Small intestine (tissue), 7 donors: ENCODE measurements at regions not wholly inside any gene's neighbourhood (a gene's known extent, or its start where the extent isn't known, plus 50 kb on each side); places are given as distances from the start of the nearest gene placed in this dataset.

ENCODE experiments used
- DNase-seq, 2 donors: peaks; one replicate each; pipeline versions ENCODE4 v3.0.0 to v3.0.0-alpha.2; 2013
- FAIRE-seq: peaks from 2 replicates; lab custom pipeline; 2012; peaks lifted over from hg19 to GRCh38; lab: Jason Lieb, UNC
- H3K27ac ChIP-seq, 3 donors: one replicate each; pipeline ENCODE4 v1.5.1; 2013; ENCODE audit warnings: low read length in 2 of 3, mild to moderate bottlenecking in 2 of 3, control low read depth in 1 of 3, inconsistent platforms in 1 of 3, low read depth in 1 of 3, moderate library complexity in 1 of 3
- H3K27me3 ChIP-seq, 3 donors: one replicate each; pipeline ENCODE4 v1.6.1; 2013; ENCODE audit warnings: low read length in 3 of 3, inconsistent platforms in 1 of 3; ENCODE audit not compliant: control insufficient read depth in 3 of 3, insufficient read depth in 3 of 3
- H3K36me3 ChIP-seq, 3 donors: one replicate each; pipeline ENCODE4 v1.6.1; 2013; ENCODE audit warnings: low read length in 3 of 3, inconsistent platforms in 1 of 3, low read depth in 1 of 3, mild to moderate bottlenecking in 1 of 3, moderate library complexity in 1 of 3; ENCODE audit not compliant: control insufficient read depth in 3 of 3, insufficient read depth in 2 of 3
- H3K4me1 ChIP-seq, 3 donors: one replicate each; pipeline ENCODE4 v1.6.1; 2013; ENCODE audit warnings: low read length in 2 of 3, inconsistent platforms in 1 of 3, low read depth in 1 of 3, mild to moderate bottlenecking in 1 of 3, moderate library complexity in 1 of 3; ENCODE audit not compliant: control insufficient read depth in 3 of 3, insufficient read depth in 2 of 3
- H3K4me3 ChIP-seq, 3 donors: one replicate each; pipeline ENCODE4 v1.5.1; 2013; ENCODE audit warnings: low read length in 3 of 3, control low read depth in 1 of 3, inconsistent platforms in 1 of 3, low read depth in 1 of 3, mild to moderate bottlenecking in 1 of 3, moderate library complexity in 1 of 3
- H3K9me3 ChIP-seq, 2 donors: one replicate each; pipeline ENCODE4 v1.6.1; 2013; ENCODE audit warnings: low read depth in 1 of 2, low read length in 1 of 2; ENCODE audit not compliant: control insufficient read depth in 2 of 2, insufficient read depth in 1 of 2
- WGBS, 3 donors: extraction: QIAGEN DNeasy Blood & Tissue Kit; methylation state at CpG; one replicate each; pipeline ENCODE4 v1.1.7; 2013; 5-methylcytosine and 5-hydroxymethylcytosine counted together
- donor health status: healthy with polysubstance abuse.
- donor health status: control.
- donor health status: control.
- donor health status: Bipolar disorder and iron deficiency.
- donor health status: healthy.

- WGBS, 3 donors: 88 to 94% (median 94%) methylated on average over 4 of the region's 4 CpGs
- Histone ChIP-seq H3K27ac (no peak overlapping the region), H3K9me3 (no peaks in the 10 kb centered on the region), H3K27me3 (no peaks in the 10 kb centered on the region), H3K4me3 (no peak overlapping the region), H3K36me3 (no peaks in the 10 kb centered on the region), H3K4me1 (no peaks in the 10 kb centered on the region)
- DNase-seq (no peak), FAIRE-seq (no peak)
Observed at GRCh38 chr17:72315122-72315913, 194.5 kb downstream of the SOX9 start.

- WGBS, 3 donors: 72 to 87% (median 85%) methylated on average over 5 of the region's 5 CpGs
- no peaks in the 10 kb centered on the region for H3K4me1 ChIP-seq
- no peak for FAIRE-seq
Observed at GRCh38 chr17:72318131-72318530, 197.3 kb downstream of the SOX9 start.

GRCh38 chr17:72321896-72322295 is 201.1 kb downstream of the SOX9 start:
- no peak for FAIRE-seq
- no peak for DNase-seq
- Histone ChIP-seq H3K9me3 (peaks cover 0 to 9% of the 10 kb centered on the region in 2 donors), H3K27me3 (no peaks in the 10 kb centered on the region), H3K27ac (no peak overlapping the region), H3K36me3 (no peaks in the 10 kb centered on the region), H3K4me3 (no peak overlapping the region), H3K4me1 (no peaks in the 10 kb centered on the region)
- WGBS, 3 donors: 74 to 79% (median 77%) methylated on average over 4 of the region's 4 CpGs

More at GRCh38 chr17:72318131-72318530, 197.3 kb downstream of the SOX9 start:
- no peak for DNase-seq
- Histone ChIP-seq H3K27ac (no peak overlapping the region), H3K4me3 (no peak overlapping the region), H3K36me3 (no peaks in the 10 kb centered on the region), H3K27me3 (no peaks in the 10 kb centered on the region), H3K9me3 (no peaks in the 10 kb centered on the region)

- 69 to 84% (median 69%) methylated on average over 3 of the region's 3 CpGs for WGBS, 3 donors
- no peak overlapping the region for H3K27ac ChIP-seq
- DNase-seq (no peak), FAIRE-seq (no peak)
- peaks cover 0 to 2% (median 0%) of the 10 kb centered on the region in 3 donors for H3K36me3 ChIP-seq
- no peaks in the 10 kb centered on the region for H3K9me3 ChIP-seq
- H3K4me3 ChIP-seq: no peak overlapping the region
- H3K27me3 ChIP-seq: peaks cover 0 to 4% (median 0%) of the 10 kb centered on the region in 3 donors
- H3K4me1 ChIP-seq: no peaks in the 10 kb centered on the region
Observed at GRCh38 chr17:72332367-72332766, 211.5 kb downstream of the SOX9 start.

- Histone ChIP-seq H3K4me3 (no peak overlapping the region), H3K9me3 (no peaks in the 10 kb centered on the region), H3K4me1 (peaks cover 0 to 5% (median 0%) of the 10 kb centered on the region in 3 donors), H3K36me3 (peaks cover 0 to 2% (median 0%) of the 10 kb centered on the region in 3 donors), H3K27me3 (peaks cover 0 to 4% (median 0%) of the 10 kb centered on the region in 3 donors), H3K27ac (no peak overlapping the region)
- DNase-seq (no peak), FAIRE-seq (no peak)
- 75 to 91% (median 77%) methylated on average over 2 of the region's 2 CpGs for WGBS, 3 donors
Observed at GRCh38 chr17:72333570-72333969, 212.8 kb downstream of the SOX9 start.

- H3K27ac ChIP-seq: no peak overlapping the region
- H3K27me3 ChIP-seq: peaks cover 0 to 4% (median 0%) of the 10 kb centered on the region in 3 donors
- WGBS, 3 donors: 66 to 79% (median 75%) methylated on average over 3 of the region's 3 CpGs
- H3K4me3 ChIP-seq: no peak overlapping the region
- no peak for FAIRE-seq
- H3K4me1 ChIP-seq: peaks cover 0 to 12% (median 4%) of the 10 kb centered on the region in 3 donors
- DNase-seq: no peak
- H3K36me3 ChIP-seq: peaks cover 0 to 2% (median 0%) of the 10 kb centered on the region in 3 donors
- no peaks in the 10 kb centered on the region for H3K9me3 ChIP-seq
Observed at GRCh38 chr17:72334205-72334604, 213.4 kb downstream of the SOX9 start.

GRCh38 chr17:72336026-72336803 is 215.4 kb downstream of the SOX9 start:
- FAIRE-seq: no peak
- H3K27ac ChIP-seq: no peak overlapping the region
- WGBS, 3 donors: 58 to 76% (median 65%) methylated on average over 11 of the region's 11 CpGs
- H3K27me3 ChIP-seq: peaks cover 0 to 4% (median 0%) of the 10 kb centered on the region in 3 donors
- H3K9me3 ChIP-seq: no peaks in the 10 kb centered on the region
- peaks cover 0 to 23% (median 7%) of the 10 kb centered on the region in 3 donors for H3K4me1 ChIP-seq
- no peak overlapping the region for H3K4me3 ChIP-seq
- no peak for DNase-seq
- no peaks in the 10 kb centered on the region for H3K36me3 ChIP-seq

GRCh38 chr17:72336804-72337070 is 215.9 kb downstream of the SOX9 start:
- Histone ChIP-seq H3K36me3 (no peaks in the 10 kb centered on the region), H3K27ac (no peak overlapping the region), H3K9me3 (no peaks in the 10 kb centered on the region), H3K27me3 (peaks cover 0 to 4% (median 0%) of the 10 kb centered on the region in 3 donors), H3K4me1 (peaks cover 0 to 23% (median 7%) of the 10 kb centered on the region in 3 donors), H3K4me3 (no peak overlapping the region)
- no peak for DNase-seq
- no peak for FAIRE-seq
- WGBS, 3 donors: 79 to 92% (median 89%) methylated on average over 1 of the region's 1 CpG
